A673 (cell line): ENCODE measurements at regions not wholly inside any gene's neighbourhood (a gene's known extent, or its start where the extent isn't known, plus 50 kb on each side); places are given as distances from the start of the nearest gene placed in this dataset.

Source experiments
- BruUV-seq: library from RNA; stranded (reverse); fragments of 400-500 nt; replicated peaks from 2 replicates; lab custom pipeline; 2021; lab: Mats Ljungman, UMichigan
- CTCF ChIA-PET: fragments of 300-600 bp; sonication (Branson Sonifier 250); formaldehyde crosslinking; loops from one replicate; lab custom pipeline; 2022; ENCODE audit warnings: antibody characterized with exemption; lab: Charles Lee
- POLR2A ChIA-PET: fragments of 300-600 bp; sonication (Branson Sonifier 250); formaldehyde crosslinking; loops from one replicate; lab custom pipeline; 2022; ENCODE audit warnings: antibody characterized with exemption; ENCODE audit not compliant: low non-redundant PET; lab: Charles Lee
- DNase-seq: peaks from one replicate; pipeline ENCODE4 v3.0.0-alpha.2; 2015; ENCODE audit warnings: low spot score
- H3K27ac ChIP-seq: fragments of 200-600 bp; sonication (generic); 2 replicates; pipeline ENCODE4 v1.5.1; 2016; ENCODE audit warnings: mixed run types, low read depth, mild to moderate bottlenecking, mixed read lengths, antibody characterized with exemption, low read length; ENCODE audit not compliant: poor library complexity, severe bottlenecking
- H3K27me3 ChIP-seq: fragments of 200-600 bp; sonication (generic); replicated peaks from 2 replicates; pipeline ENCODE4 v1.6.1; 2017; ENCODE audit warnings: mixed run types, low read depth, mild to moderate bottlenecking, mixed read lengths, antibody characterized with exemption, low read length; ENCODE audit not compliant: insufficient read depth, poor library complexity
- H3K36me3 ChIP-seq: fragments of 200-600 bp; sonication (generic); 2 replicates; pipeline ENCODE4 v1.6.1; 2016; ENCODE audit warnings: mixed run types, mild to moderate bottlenecking, mixed read lengths, antibody characterized with exemption, low read length; ENCODE audit not compliant: insufficient read depth, poor library complexity, severe bottlenecking
- H3K4me1 ChIP-seq: fragments of 200-600 bp; sonication (generic); 2 replicates; pipeline ENCODE4 v1.6.1; 2017; ENCODE audit warnings: mixed run types, mild to moderate bottlenecking, mixed read lengths, antibody characterized with exemption, low read length; ENCODE audit not compliant: insufficient read depth, poor library complexity, severe bottlenecking
- H3K4me3 ChIP-seq: fragments of 200-600 bp; sonication (generic); 2 replicates; pipeline ENCODE4 v1.5.1; 2016; ENCODE audit warnings: low read depth, mixed run types, mild to moderate bottlenecking, mixed read lengths, low read length; ENCODE audit not compliant: poor library complexity, severe bottlenecking
- H3K9me3 ChIP-seq: fragments of 200-600 bp; sonication (generic); 2 replicates; pipeline ENCODE4 v1.6.1; 2016; ENCODE audit warnings: mixed run types, low read depth, mild to moderate bottlenecking, mixed read lengths, antibody characterized with exemption, low read length; ENCODE audit not compliant: poor library complexity, severe bottlenecking
- CTCF ChIP-seq: fragments of 300-800, 200-600 bp; sonication (generic); conservative IDR thresholded peaks from 2 replicates; pipeline ENCODE4 v1.5.1; 2017; ENCODE audit warnings: low read depth, mild to moderate bottlenecking, antibody characterized with exemption, low read length, moderate library complexity, mixed read lengths
- EZH2 ChIP-seq: fragments of 200-600 bp; sonication (generic); IDR thresholded peaks from 2 replicates; pipeline ENCODE4 v1.6.1; 2017; ENCODE audit warnings: borderline replicate concordance, low read depth, mild to moderate bottlenecking, mixed read lengths, antibody characterized with exemption, low read length; ENCODE audit not compliant: poor library complexity, severe bottlenecking
- intact Hi-C: fragments of 100-400 bp; cut with micrococcal nuclease; formaldehyde crosslinking; loops from one replicate; pipeline ENCODE4 v1.10.0; 2022; ENCODE audit not compliant: unreplicated experiment

- BruUV-seq, result no TSS peak
- Histone ChIP-seq H3K27me3 (no peaks in the 10 kb centered on the region), H3K36me3 (no peaks in the 10 kb centered on the region), H3K27ac (no peak overlapping the region), H3K9me3 (peaks cover 5% of the 10 kb centered on the region), H3K4me3 (no peak overlapping the region), H3K4me1 (no peaks in the 10 kb centered on the region)
- TF ChIP-seq EZH2 (no peak), CTCF (no peak)
- DNase-seq, result no peak
- CTCF ChIA-PET, result no interaction called here
- intact Hi-C loops, result loop anchor here (5.0 kb wide), 1 partner anchor 371 kb away; no protein-coding TSS in a partner anchor
- POLR2A ChIA-PET, result no interaction called here
These were observed 673.4 kb downstream of the BCL11B start for GRCh38 chr14:98598576-98598975.

- Histone ChIP-seq H3K36me3 (no peaks in the 10 kb centered on the region), H3K4me3 (no peak overlapping the region), H3K9me3 (peaks cover 5% of the 10 kb centered on the region), H3K4me1 (no peaks in the 10 kb centered on the region), H3K27ac (no peak overlapping the region), H3K27me3 (no peaks in the 10 kb centered on the region)
- DNase-seq, result peak; percentile 5
- no peak for TF ChIP-seq EZH2
- TF ChIP-seq CTCF, result no peak
- intact Hi-C loops, result loop anchor here (5.0 kb wide), 1 partner anchor 372 kb away; no protein-coding TSS in a partner anchor
- ChIA-PET POLR2A (no interaction called here), CTCF (no interaction called here)
- BruUV-seq, result no TSS peak
These were observed 672.9 kb downstream of the BCL11B start for GRCh38 chr14:98599082-98599481.

- Histone ChIP-seq H3K4me1 (no peaks in the 10 kb centered on the region), H3K27ac (no peak overlapping the region), H3K36me3 (no peaks in the 10 kb centered on the region), H3K4me3 (no peak overlapping the region), H3K9me3 (no peaks in the 10 kb centered on the region), H3K27me3 (no peaks in the 10 kb centered on the region)
- ChIA-PET CTCF (no interaction called here), POLR2A (no interaction called here)
- TF ChIP-seq CTCF (no peak), EZH2 (no peak)
- no TSS peak for BruUV-seq
- DNase-seq, result no peak
- intact Hi-C loops, result no loop called here
These were observed 669.0 kb downstream of the BCL11B start for GRCh38 chr14:98602983-98603382.
